ENCODE measurements at regions not wholly inside any gene's neighbourhood (a gene's known extent, or its start where the extent isn't known, plus 50 kb on each side); places are given as distances from the start of the nearest gene placed in this dataset.

DNA sequence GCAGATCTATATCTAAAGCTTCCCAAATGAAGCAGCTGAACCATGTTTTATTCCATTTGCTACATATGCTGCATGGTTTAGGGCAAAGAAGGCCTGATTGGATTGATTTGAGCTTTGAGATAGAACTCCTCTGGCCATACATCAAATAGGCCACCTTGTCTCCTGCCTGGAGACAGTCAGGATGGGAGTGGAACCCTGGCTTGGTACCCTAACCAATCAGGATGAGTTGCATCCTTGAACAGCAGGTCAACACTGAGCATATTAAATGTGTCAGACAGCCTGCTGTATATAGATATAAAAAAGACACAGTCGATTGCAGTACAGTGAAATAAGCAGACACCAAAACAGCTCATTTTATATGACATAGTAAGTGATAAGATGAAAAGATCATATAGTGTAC lies 291.7 kb downstream of the NUAK1 start:
- Histone ChIP-seq H3K27me3 (no peaks in the 10 kb centered on the region), H3K4me3 (no peak overlapping the region), H3K36me3 (no peaks in the 10 kb centered on the region), H3K27ac (no peak overlapping the region), H3K9me3 (no peaks in the 10 kb centered on the region), H3K4me1 (ENCODE audit: insufficient read depth) (no peaks in the 10 kb centered on the region)
- TF ChIP-seq POLR2A (IDR thresholded peaks at IDR 0.05) = no peak
- TF ChIP-seq EP300 (IDR thresholded peaks at IDR 0.05) = no peak
- TF ChIP-seq, protein P1, sequence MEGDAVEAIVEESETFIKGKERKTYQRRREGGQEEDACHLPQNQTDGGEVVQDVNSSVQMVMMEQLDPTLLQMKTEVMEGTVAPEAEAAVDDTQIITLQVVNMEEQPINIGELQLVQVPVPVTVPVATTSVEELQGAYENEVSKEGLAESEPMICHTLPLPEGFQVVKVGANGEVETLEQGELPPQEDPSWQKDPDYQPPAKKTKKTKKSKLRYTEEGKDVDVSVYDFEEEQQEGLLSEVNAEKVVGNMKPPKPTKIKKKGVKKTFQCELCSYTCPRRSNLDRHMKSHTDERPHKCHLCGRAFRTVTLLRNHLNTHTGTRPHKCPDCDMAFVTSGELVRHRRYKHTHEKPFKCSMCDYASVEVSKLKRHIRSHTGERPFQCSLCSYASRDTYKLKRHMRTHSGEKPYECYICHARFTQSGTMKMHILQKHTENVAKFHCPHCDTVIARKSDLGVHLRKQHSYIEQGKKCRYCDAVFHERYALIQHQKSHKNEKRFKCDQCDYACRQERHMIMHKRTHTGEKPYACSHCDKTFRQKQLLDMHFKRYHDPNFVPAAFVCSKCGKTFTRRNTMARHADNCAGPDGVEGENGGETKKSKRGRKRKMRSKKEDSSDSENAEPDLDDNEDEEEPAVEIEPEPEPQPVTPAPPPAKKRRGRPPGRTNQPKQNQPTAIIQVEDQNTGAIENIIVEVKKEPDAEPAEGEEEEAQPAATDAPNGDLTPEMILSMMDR (IDR thresholded peaks at IDR 0.05) = no peak
- 87 to 95% (median 89%) methylated on average over 1 of the region's 1 CpG for WGBS, 3 donors
- no peak for DNase-seq
- intact Hi-C loops (cut with DNase I) = loop anchor here in 2 of 4 donors (1.0 to 10.0 kb wide), 2 partner anchors 32 to 108 kb away; no protein-coding TSS in a partner anchor

DNA sequence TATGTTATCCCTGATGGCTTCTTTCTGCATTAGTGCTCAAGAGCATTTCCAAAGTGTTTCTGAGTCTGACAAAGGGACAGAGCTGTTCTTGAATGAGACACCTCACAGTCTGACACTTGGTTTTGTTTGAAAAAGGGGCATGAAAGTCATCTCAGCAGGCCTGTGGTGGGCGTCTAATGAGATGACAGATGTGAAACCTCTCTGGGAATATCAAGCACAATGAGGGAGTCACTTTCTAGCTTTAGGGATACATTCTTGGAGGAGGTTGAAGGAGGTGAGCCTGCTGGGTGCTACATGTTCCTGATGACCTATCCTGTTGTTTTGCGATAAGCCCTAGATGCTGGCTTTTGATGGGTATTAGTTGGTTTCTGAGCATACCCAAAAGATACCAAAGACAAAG lies 290.5 kb downstream of the NUAK1 start:
- intact Hi-C loops (cut with DNase I) = loop anchor here in 1 of 4 donors (10.0 kb wide), 1 partner anchor 107 kb away; no protein-coding TSS in a partner anchor
- no peak overlapping the region for H3K27ac ChIP-seq
- no peaks in the 10 kb centered on the region for H3K36me3 ChIP-seq
- 96 to 98% (median 96%) methylated on average over 2 of the region's 2 CpGs for WGBS, 3 donors
- H3K27me3 ChIP-seq = no peaks in the 10 kb centered on the region
- H3K4me3 ChIP-seq = no peak overlapping the region
- DNase-seq = no peak
- no peaks in the 10 kb centered on the region for H3K9me3 ChIP-seq
- no peak for TF ChIP-seq EP300 (IDR thresholded peaks at IDR 0.05)
- no peak for TF ChIP-seq POLR2A (IDR thresholded peaks at IDR 0.05)
- TF ChIP-seq, protein P1 (IDR thresholded peaks at IDR 0.05) = no peak
- H3K4me1 ChIP-seq (ENCODE audit: insufficient read depth) = peaks cover 5% of the 10 kb centered on the region

DNA sequence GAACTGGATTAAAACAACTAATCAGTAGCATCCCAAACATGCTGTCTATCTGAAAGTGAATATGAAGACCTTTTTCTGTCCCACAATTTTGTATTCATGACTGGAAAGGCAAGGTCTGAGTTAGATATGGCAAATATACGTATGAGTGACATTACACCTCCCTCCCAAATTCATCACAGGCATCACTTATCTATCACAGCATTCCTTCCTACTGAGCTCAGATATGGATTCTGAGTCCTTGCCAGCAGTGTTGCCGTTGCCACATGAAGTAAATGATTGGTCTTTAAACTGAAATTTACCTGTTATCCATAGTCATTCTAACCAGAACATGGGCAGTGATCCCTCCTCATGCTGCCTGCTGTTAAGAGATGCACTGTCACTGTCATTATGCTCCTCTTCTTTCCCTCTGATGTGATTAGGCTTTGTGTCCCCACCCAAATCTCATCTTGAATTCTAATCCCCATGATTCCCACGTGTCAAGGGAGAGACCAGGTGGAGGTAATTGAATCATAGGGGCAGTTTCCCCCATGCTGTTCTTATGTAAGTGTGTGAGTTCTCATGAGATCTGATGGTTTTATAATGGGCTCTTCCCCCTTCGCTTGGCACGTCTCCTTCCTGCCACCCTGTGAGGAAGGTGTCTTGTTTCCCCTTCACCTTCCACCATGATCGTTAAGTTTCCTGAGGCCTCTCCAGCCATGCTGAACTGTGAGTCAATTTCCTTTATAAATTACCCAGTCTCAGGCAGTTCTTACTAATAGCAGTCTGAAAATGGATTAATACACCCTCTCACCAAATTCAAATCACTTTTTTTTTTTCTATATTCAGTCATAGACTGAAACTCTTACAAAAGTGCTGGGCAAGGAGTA lies 288.4 kb downstream of the NUAK1 start:
- TF ChIP-seq, protein P1 (IDR thresholded peaks at IDR 0.05) = no peak
- no peak for TF ChIP-seq POLR2A (IDR thresholded peaks at IDR 0.05)
- TF ChIP-seq EP300 (IDR thresholded peaks at IDR 0.05) = no peak
- Histone ChIP-seq H3K36me3 (no peaks in the 10 kb centered on the region), H3K27ac (no peak overlapping the region), H3K4me1 (ENCODE audit: insufficient read depth) (peaks cover 5% of the 10 kb centered on the region), H3K4me3 (no peak overlapping the region), H3K9me3 (no peaks in the 10 kb centered on the region), H3K27me3 (no peaks in the 10 kb centered on the region)
- intact Hi-C loops (cut with DNase I) = no loop called here
- no peak for DNase-seq
- WGBS, 3 donors = 71 to 79% (median 71%) methylated on average over 6 of the region's 6 CpGs

DNA sequence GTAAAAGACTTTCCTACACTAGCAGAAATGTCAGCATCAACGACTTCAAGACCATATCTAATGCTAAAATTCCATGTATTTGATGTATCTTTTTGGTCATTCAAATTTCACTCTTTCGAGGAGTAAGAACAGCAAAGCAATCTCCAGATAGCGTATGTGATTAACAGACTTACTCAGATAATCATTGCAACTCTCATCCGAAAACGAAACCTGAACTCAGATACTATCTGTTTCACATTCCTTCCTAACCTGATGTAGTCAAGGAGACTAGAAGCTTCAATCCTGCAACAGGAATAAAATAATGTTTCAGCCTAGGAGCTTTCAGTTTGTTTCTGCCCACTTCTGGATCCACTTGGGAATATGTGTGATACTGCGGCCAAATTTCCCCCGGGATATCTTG lies 286.3 kb downstream of the NUAK1 start:
- DNase-seq = no peak
- H3K9me3 ChIP-seq = no peaks in the 10 kb centered on the region
- no peaks in the 10 kb centered on the region for H3K36me3 ChIP-seq
- peaks cover 5% of the 10 kb centered on the region for H3K4me1 ChIP-seq (ENCODE audit: insufficient read depth)
- no peak for TF ChIP-seq POLR2A (IDR thresholded peaks at IDR 0.05)
- TF ChIP-seq, protein P1 (IDR thresholded peaks at IDR 0.05) = no peak
- no peak for TF ChIP-seq EP300 (IDR thresholded peaks at IDR 0.05)
- intact Hi-C loops (cut with DNase I) = no loop called here
- no peak overlapping the region for H3K27ac ChIP-seq
- H3K27me3 ChIP-seq = no peaks in the 10 kb centered on the region
- H3K4me3 ChIP-seq = no peak overlapping the region
- 54 to 69% (median 66%) methylated on average over 7 of the region's 7 CpGs for WGBS, 3 donors

All from ovary (tissue), 7 donors.